Esophagus muscularis mucosa (tissue), 4 donors: ENCODE measurements at regions not wholly inside any gene's neighbourhood (a gene's known extent, or its start where the extent isn't known, plus 50 kb on each side); places are given as distances from the start of the nearest gene placed in this dataset.

Experiments
- DNase-seq: peaks from one replicate; pipeline ENCODE4 v3.0.0-alpha.2; 2017; ENCODE audit errors: extremely low spot score
- H3K27ac ChIP-seq, 4 donors: fragments of 200-600 bp; sonication (generic); replicated peaks in 1 of 4; 1 replicate in 3 of 4; 2 replicates in 1 of 4; pipeline ENCODE4 v1.5.1; 2016 to 2019; ENCODE audit warnings: mild to moderate bottlenecking in 1 of 4
- H3K27me3 ChIP-seq, 4 donors: fragments of 200-600 bp; sonication (generic); one replicate each; pipeline versions ENCODE4 v1.5.1 to v1.6.0; 2016 to 2019
- H3K36me3 ChIP-seq, 4 donors: fragments of 200-600 bp; sonication (generic); one replicate each; pipeline ENCODE4 v1.5.1; 2016 to 2019
- H3K4me1 ChIP-seq, 4 donors: fragments of 200-600 bp; sonication (generic); one replicate each; pipeline ENCODE4 v1.5.1; 2016 to 2019
- H3K4me3 ChIP-seq, 4 donors: fragments of 200-600 bp; sonication (generic); 1 replicate in 2 of 4; 2 replicates in 2 of 4; pipeline ENCODE4 v1.5.1; 2016 to 2019; ENCODE audit warnings: mild to moderate bottlenecking in 4 of 4, moderate library complexity in 1 of 4
- H3K9me3 ChIP-seq, 4 donors: fragments of 200-600 bp; sonication (generic); 1 replicate in 3 of 4; 2 replicates in 1 of 4; pipeline ENCODE4 v1.5.1; 2016 to 2019
- EP300 ChIP-seq: sonication (generic); formaldehyde crosslinking; IDR thresholded peaks from one replicate; pipeline ENCODE4 v1.6.1; 2017; ENCODE audit warnings: antibody characterized with exemption
- POLR2A ChIP-seq: fragments of 450-650 bp; IDR thresholded peaks from one replicate; pipeline ENCODE4 v1.6.1; 2017; ENCODE audit warnings: antibody characterized with exemption, moderate library complexity, mild to moderate bottlenecking, low read depth
- POLR2AphosphoS5 ChIP-seq, 2 donors: sonication (generic); formaldehyde crosslinking; IDR thresholded peaks; one replicate each; pipeline ENCODE4 v1.6.1; 2017; ENCODE audit warnings: antibody characterized with exemption in 2 of 2
- WGBS: methylation state at CpG from one replicate; pipeline ENCODE4 v1.1.5; 2018; 5-methylcytosine and 5-hydroxymethylcytosine counted together
- intact Hi-C: fragments of 100-400 bp; cut with DNase I; formaldehyde crosslinking; loops from one replicate; pipeline ENCODE4 v1.15.1; 2023
- TF ChIP-seq, protein P1 (sequence below), 3 experiments: fragments of 200-600 bp in 2 of 3; fragments of 450-650 bp in 1 of 3; sonication (generic) in 2 of 3; IDR thresholded peaks; one replicate each; pipeline ENCODE4 v1.5.1; 2017 to 2019; ENCODE audit warnings: antibody characterized with exemption in 3 of 3, mild to moderate bottlenecking in 2 of 3, moderate library complexity in 1 of 3

DNA sequence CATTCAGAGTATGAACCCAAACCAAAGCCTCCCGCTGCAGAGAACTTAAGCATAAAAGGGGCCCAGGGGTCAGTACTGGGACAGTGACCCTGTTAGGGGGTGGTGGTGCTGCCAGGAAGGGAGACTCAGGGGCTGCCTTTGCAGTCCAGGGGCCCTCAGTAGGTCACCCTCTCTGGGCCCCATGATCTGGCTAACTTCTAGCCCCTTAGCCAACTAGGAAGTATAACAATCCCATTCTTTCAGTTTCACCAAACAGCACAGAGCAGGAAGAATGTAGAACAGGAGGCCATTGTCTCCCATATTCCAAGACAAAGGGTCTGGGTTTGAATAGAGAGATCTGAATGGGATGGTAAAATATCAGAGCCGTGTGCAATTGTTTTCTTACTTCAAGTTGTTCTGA, 378.6 kb upstream of the C16orf82 start:
- H3K4me3 ChIP-seq, result no peak overlapping the region
- H3K9me3 ChIP-seq, result no peaks in the 10 kb centered on the region
- intact Hi-C loops, result no loop called here
- no peaks in the 10 kb centered on the region for H3K4me1 ChIP-seq
- DNase-seq, result no peak
- H3K36me3 ChIP-seq, result no peaks in the 10 kb centered on the region
- H3K27ac ChIP-seq, result no peak overlapping the region
- WGBS, result 75% methylated on average over 2 of the region's 2 CpGs
- TF ChIP-seq POLR2AphosphoS5 (IDR thresholded peaks at IDR 0.05) (no peak), EP300 (no peak), POLR2A (no peak)
- TF ChIP-seq, protein P1, sequence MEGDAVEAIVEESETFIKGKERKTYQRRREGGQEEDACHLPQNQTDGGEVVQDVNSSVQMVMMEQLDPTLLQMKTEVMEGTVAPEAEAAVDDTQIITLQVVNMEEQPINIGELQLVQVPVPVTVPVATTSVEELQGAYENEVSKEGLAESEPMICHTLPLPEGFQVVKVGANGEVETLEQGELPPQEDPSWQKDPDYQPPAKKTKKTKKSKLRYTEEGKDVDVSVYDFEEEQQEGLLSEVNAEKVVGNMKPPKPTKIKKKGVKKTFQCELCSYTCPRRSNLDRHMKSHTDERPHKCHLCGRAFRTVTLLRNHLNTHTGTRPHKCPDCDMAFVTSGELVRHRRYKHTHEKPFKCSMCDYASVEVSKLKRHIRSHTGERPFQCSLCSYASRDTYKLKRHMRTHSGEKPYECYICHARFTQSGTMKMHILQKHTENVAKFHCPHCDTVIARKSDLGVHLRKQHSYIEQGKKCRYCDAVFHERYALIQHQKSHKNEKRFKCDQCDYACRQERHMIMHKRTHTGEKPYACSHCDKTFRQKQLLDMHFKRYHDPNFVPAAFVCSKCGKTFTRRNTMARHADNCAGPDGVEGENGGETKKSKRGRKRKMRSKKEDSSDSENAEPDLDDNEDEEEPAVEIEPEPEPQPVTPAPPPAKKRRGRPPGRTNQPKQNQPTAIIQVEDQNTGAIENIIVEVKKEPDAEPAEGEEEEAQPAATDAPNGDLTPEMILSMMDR (IDR thresholded peaks at IDR 0.05), result no peak
- peaks cover 0 to 10% (median 0%) of the 10 kb centered on the region in 4 donors for H3K27me3 ChIP-seq

DNA sequence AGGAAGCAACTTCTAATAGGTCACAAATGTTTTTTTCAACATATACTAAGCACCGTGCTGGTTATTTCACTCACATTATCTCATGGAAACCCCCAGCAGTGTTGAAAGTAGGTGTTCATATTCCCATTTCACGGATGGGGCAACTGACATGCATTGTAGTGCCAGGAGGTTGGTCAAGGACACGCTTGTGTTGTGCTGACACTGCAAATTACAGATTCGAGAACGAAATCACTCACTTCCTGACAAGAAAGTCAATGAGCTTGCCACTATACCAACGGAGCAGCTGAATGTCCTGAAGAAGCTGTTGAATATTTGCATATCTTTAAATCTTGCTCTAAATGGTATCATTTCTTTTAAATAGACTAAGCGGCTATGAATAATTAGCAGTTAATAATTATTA, 378.0 kb upstream of the C16orf82 start:
- Histone ChIP-seq H3K9me3 (no peaks in the 10 kb centered on the region), H3K36me3 (no peaks in the 10 kb centered on the region), H3K4me1 (no peaks in the 10 kb centered on the region), H3K27ac (no peak overlapping the region), H3K27me3 (peaks cover 0 to 10% (median 0%) of the 10 kb centered on the region in 4 donors), H3K4me3 (no peak overlapping the region)
- WGBS, result 76% methylated on average over 7 of the region's 7 CpGs
- intact Hi-C loops, result no loop called here
- no peak for DNase-seq
- TF ChIP-seq EP300, result no peak
- TF ChIP-seq POLR2AphosphoS5 (IDR thresholded peaks at IDR 0.05), result no peak
- no peak for TF ChIP-seq POLR2A
- TF ChIP-seq, protein P1 (IDR thresholded peaks at IDR 0.05), result no peak

DNA sequence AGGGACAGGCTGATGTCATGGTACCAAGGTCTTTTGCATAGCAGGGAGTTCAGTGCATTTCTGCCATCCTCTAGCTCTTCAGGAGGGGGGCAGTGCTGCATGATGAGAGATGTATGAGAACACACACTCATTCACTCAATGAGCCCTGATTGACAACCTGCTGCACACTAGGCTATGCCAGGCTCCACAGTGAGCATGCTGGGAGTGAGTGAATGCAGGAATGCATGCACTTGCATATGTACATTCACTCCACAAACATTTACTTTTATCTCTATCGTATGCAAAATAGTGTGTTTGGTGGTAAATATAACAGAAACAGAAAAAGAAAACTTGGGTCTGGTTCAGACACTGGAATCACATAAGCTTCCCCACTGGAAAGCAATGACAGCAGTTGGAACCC, 374.1 kb upstream of the C16orf82 start:
- no peak for TF ChIP-seq EP300
- TF ChIP-seq POLR2AphosphoS5 (IDR thresholded peaks at IDR 0.05), result no peak
- peaks cover 0 to 14% (median 0%) of the 10 kb centered on the region in 4 donors for H3K27me3 ChIP-seq
- no peaks in the 10 kb centered on the region for H3K9me3 ChIP-seq
- no peak overlapping the region for H3K4me3 ChIP-seq
- intact Hi-C loops, result no loop called here
- H3K4me1 ChIP-seq, result no peaks in the 10 kb centered on the region
- 90% methylated on average over 1 of the region's 1 CpG for WGBS
- no peak overlapping the region for H3K27ac ChIP-seq
- DNase-seq, result no peak
- H3K36me3 ChIP-seq, result no peaks in the 10 kb centered on the region

DNA sequence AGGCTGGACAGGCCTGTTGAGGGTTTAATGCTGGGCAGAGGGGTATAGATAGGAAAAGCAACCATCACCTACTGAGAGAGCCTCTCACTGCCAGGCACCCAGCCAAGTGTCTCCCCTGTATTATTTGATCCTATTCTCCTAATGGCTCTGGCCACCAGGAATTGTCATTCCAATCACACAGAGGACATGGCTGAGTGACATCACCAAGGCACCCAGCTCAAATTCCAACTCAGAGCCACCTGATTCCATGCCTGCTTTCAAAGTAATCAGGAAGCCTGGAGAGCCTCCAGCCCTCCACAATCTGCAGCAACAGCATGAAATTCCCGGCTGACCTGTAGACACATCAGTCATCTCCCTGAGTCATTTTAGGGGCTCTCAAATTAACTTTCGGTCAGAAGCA, 368.9 kb upstream of the C16orf82 start:
- Histone ChIP-seq H3K9me3 (no peaks in the 10 kb centered on the region), H3K27ac (no peak overlapping the region), H3K36me3 (no peaks in the 10 kb centered on the region), H3K4me1 (no peaks in the 10 kb centered on the region), H3K4me3 (no peak overlapping the region), H3K27me3 (peaks cover 0 to 7% (median 0%) of the 10 kb centered on the region in 4 donors)
- WGBS, result 71% methylated on average over 2 of the region's 2 CpGs
- DNase-seq, result peak; percentile 79
- TF ChIP-seq POLR2AphosphoS5 (IDR thresholded peaks at IDR 0.05) (no peak), EP300 (no peak)
- TF ChIP-seq, protein P1 (IDR thresholded peaks at IDR 0.05), result no peak
- intact Hi-C loops, result no loop called here

DNA sequence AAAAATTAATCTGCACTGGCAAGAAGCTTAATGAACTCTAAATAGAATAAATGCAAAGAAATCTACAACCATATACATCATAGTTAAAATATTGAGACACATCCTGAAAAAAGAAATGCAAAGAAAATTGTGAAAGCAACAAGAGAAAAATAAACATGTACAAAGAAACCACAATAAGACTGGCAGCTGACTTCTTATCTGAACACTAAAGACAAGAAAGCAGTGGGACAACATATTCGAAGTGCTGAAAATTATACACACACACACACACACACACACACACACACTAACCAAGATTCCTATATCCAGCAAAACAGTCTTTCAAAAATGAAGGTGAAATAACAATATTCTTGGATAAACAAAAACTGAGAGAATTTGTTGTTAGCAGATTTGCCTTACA, 366.5 kb upstream of the C16orf82 start:
- DNase-seq, result no peak
- TF ChIP-seq, protein P1 (IDR thresholded peaks at IDR 0.05), result no peak
- Histone ChIP-seq H3K4me1 (no peaks in the 10 kb centered on the region), H3K36me3 (no peaks in the 10 kb centered on the region), H3K27ac (no peak overlapping the region), H3K9me3 (no peaks in the 10 kb centered on the region), H3K4me3 (no peak overlapping the region), H3K27me3 (peaks cover 0 to 7% (median 0%) of the 10 kb centered on the region in 4 donors)
- 73% methylated on average over 1 of the region's 1 CpG for WGBS
- intact Hi-C loops, result loop anchor here (10.0 kb wide), 1 partner anchor 65 kb away; no protein-coding TSS in a partner anchor
